Stimulated activated CD4-positive, alpha-beta T cell treated with anti-CD3 and anti-CD28 coated beads, Interleukin-15, amount 100 ng/mL, for 48 hours (primary cell): ENCODE measurements at regions not wholly inside any gene's neighbourhood (a gene's known extent, or its start where the extent isn't known, plus 50 kb on each side); places are given as distances from the start of the nearest gene placed in this dataset.

Source experiments
- DNase-seq, 2 donors: peaks; one replicate each; pipeline ENCODE4 v3.0.0-alpha.2; 2020; ENCODE audit warnings: low read depth in 2 of 2

- DNase-seq: no peak
Observed at GRCh38 chr6:133631421-133631820, 257.5 kb upstream of the TCF21 start.

DNA sequence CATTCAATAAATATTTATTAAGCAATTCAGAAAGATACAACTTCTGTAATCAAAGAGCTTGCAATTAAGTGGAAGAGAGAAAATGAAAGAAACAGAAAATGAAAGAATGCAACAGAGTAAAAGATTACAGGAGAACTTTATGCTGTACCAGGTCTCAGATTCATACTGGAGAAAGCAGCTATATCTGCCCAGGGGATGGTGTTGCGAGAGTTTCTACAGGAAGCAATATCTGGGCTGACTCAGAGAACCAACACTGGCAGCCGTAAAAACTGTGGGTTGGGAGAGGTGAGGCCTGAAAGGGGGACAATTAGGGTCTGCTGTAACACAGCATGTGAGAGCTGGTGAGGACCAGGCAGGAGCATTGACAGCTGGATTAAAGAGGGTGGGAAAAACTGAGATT is 256.7 kb upstream of the TCF21 start:
- no peak for DNase-seq

DNA sequence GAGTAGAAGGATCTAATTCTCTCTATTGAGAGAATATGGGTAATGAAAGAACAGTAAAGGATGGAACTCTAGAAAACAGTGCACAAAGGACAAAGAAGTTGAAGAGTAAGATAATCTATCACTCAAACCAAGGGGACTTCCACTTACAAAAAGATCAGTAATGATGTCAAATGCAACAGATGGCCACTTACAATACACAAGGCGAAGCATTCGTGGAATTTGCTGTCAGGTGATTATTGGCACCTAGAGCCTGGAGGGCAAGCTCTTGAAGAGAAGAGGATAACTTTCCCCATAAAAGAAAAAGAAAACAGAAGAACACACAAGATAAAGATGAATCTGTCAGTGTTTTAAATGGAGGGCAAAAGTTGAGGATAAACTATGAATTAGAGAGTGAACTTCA is 256.0 kb upstream of the TCF21 start:
- no peak for DNase-seq

GRCh38 chr6:133634474-133634873 is 254.4 kb upstream of the TCF21 start:
- no peak for DNase-seq

DNA sequence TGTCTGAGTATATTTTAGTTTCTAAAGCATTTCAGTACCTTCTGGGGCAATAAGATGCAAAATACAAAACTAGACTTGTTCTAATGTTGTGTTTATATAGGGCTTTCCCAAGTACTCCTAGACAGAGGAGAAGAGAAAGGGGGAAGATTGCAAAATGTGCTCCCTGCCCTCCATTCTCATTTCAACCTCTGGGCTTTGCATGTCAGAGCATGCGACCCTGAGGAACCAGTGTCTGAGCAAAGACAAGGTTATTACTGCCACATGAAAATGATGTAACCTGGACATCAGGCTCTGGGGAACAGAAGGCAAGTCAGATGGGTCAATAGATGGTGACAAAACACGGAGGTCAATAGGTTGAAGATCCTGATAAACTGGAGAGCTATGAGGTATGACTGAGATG is 253.5 kb upstream of the TCF21 start:
- DNase-seq: no peak

GRCh38 chr6:133637436-133637835 is 251.5 kb upstream of the TCF21 start:
- no peak for DNase-seq

- DNase-seq: no peak
Observed at GRCh38 chr6:133637874-133638273, 251.0 kb upstream of the TCF21 start.

DNA sequence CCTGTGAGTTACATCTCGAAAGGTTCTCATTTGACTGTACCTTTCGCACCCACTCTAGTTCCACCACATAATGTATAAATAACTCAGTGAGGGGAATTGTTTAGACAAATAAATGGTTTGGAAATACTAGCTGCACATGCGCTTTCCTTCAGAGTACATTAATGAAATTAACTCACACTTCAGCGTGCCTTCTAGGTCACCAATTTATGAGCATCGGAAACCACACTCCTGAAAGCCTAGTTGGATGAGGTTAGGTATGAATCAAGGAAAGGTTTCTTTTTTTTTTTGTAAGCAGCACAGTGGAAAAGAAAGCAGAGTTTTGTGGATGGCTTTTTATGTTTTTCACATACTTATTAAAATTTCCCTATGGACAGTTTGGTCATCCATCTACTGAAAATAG is 247.8 kb upstream of the TCF21 start:
- no peak for DNase-seq

GRCh38 chr6:133644548-133644891 is 244.4 kb upstream of the TCF21 start:
- no peak for DNase-seq

DNA sequence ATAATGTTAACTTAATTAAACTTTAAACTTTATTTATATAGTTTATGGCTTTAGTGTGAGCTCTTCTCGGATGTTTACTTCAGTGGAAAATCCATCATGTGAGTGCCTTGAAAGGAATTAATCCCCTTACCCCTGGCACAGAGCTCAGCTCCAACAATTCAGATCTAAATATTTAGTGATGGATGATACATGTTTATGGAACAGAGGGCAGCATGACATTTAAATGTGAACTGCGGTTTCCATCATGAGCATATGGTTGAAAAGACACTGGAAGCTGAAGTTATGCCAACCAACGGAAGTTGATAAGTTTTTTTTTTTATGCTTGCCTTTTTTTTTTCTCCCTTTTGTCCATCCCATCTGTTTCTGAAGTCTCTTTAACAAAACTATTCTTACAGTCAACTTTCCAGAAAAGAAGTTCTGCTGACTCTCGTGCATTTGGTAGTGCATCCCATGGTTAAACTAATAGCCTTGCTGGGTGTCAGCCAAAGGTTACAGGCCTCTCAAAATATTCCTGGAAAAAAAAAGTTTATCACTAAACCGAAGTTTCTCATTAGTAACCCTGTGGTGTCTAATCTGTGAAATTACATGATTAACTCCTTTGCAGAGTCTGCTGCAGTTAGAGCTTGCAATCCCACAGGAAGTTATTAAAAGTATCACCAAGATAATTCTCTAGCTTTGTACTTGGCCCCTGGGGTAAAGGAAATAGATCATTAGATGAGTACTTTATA is 243.9 kb upstream of the TCF21 start:
- no peak for DNase-seq

- no peak for DNase-seq
Observed at GRCh38 chr6:133645966-133646740, 242.8 kb upstream of the TCF21 start.

DNA sequence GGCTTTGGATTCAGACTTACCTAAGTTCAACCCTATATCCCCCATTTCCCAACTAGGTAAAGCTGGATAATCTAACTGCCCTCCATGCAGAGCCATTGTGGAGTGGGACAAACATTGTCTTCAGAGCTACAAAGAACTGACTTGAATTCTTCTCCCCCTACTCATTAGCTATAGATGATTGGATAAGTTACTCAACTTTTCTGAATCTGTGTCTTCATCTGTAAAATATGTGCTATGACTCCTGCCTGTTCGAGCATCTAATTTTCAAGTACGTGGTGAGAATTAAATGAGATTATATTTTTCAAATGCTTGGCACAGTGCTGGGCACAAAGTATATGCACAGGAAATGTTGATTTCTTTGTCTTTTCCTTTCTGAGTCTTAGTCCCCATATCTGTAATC is 240.3 kb upstream of the TCF21 start:
- DNase-seq: no peak

GRCh38 chr6:133671376-133671775 is 217.5 kb upstream of the TCF21 start:
- DNase-seq: no peak

GRCh38 chr6:133673056-133673455 is 215.9 kb upstream of the TCF21 start:
- no peak for DNase-seq

DNA sequence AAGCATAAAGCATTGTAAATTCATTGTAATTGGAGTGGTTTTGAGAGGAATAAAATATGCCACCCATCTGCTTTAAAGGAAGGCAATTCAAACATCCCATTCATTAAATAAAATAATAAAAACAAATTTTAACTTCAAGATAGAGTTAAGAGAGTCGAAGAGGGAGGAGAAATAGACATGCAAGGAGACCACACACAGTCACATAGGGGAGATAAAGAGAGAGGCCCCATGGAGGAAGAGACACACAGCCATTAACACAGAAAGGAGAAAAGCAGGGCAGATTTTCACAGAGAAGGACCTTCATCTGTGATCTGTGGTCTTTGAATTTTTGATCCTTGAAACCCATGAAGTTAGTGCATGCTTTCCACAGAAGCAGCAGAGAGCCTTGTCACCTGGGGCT is 214.3 kb upstream of the TCF21 start:
- no peak for DNase-seq

GRCh38 chr6:133680994-133681393 is 207.9 kb upstream of the TCF21 start:
- no peak for DNase-seq

DNA sequence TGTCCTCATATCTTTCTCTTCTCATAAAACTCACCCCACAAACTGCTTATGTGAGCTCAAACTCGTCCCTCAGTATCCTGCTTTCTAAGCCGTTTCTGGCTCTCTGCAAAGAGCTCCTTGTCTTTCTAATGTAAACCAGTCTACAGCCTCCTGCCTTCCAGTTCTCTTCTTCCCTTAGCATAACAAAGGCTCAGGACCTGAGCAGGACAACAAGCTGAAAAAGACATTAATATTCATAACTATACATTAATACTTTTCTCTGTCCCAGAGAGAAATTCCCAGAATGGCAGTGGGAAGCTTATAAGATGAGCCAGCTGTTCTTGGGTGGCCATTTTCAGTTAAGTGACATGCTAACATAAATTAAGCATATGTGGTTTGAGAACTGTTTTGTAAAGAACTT is 207.0 kb upstream of the TCF21 start:
- DNase-seq: no peak

- DNase-seq: no peak
Observed at GRCh38 chr6:133682506-133683307, 206.2 kb upstream of the TCF21 start.

- no peak for DNase-seq
Observed at GRCh38 chr6:133683308-133683580, 205.7 kb upstream of the TCF21 start.

GRCh38 chr6:133683606-133684005 is 205.3 kb upstream of the TCF21 start:
- no peak for DNase-seq

DNA sequence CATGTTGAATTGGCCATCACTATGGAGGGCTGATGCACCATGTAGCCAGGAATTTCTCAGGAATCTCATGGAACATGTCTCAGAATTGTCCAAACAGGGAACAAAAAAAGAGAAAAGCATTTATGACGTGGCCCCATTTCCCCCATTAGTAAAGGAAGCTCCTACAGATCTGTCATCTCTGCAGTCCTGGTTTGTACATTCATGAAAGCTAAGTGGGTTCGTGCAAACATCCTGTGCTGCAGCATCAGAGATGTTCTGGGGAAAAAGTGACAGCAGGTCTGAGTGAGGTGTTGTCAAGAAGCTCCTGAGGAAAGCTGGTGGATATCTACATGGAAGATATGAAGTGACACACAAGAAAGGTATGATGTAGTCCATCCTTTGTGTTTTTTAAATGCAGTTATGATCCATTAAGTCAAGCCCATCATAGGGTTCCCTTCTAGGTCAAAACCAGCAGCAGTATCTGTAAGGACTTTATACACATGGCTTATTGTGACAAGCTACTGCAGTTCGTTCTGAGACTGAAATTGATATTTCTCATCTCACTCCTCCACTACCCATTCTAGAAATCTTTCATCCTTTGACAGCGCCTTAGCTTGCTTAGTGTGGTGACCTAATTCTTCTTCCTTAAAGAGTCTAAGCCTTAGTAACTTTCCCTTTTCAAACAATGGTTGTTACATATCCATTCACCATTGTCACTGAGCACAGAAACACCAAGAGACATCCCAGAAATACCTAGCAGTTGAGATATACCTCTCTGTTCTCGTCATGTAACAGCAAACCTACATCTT is 200.0 kb upstream of the TCF21 start:
- DNase-seq: no peak

DNA sequence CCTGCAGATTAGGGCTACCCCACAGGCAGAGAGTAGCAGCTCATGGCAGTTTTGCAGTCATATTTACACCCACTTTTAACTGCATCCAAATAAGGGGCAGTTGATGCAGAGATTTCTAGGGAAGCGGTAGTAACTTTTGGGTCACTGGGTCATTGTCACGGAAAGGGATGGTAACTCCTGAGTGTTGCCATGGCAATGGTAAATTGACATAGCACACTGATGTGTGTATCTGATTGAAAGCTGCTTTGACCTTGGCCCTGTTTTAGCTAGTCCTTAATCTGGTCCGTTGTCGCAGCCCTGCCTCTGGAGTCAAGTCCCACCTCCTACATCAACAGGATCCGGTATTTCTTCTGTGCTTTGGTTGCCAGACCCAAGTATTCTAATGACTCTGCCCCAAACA is 199.1 kb upstream of the TCF21 start:
- no peak for DNase-seq
